ENCODE measurements at regions not wholly inside any gene's neighbourhood (a gene's known extent, or its start where the extent isn't known, plus 50 kb on each side); places are given as distances from the start of the nearest gene placed in this dataset.

DNA sequence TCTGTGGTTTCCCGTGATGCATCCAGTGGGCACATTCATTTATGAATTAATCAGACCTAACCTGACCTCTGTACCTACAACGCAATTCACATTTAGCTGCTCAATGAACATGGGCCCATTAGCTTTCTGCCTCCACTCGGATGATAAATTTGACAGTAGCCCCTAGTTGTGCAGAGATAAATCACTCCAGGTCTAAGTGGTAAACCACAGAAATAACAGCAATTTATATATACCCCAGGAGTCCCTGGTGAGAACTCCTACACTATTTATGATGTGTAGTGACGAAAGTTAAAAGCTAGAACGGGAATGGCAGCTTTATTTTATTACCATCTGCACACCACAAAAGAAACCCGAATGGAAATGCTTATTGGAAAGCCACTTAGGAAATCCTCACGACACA lies 371.5 kb downstream of the HAPSTR1 start:
- no peaks in the 10 kb centered on the region for H3K9me3 Mint-ChIP-seq (ENCODE audit: low read depth)
- no peaks in the 10 kb centered on the region for H3K27me3 Mint-ChIP-seq
- no peaks in the 10 kb centered on the region for H3K4me1 Mint-ChIP-seq
- no peak overlapping the region for H3K27ac Mint-ChIP-seq
- CTCF ChIA-PET = no interaction called here
- no peaks in the 10 kb centered on the region for H3K36me3 Mint-ChIP-seq
- ATAC-seq = no peak
- H3K4me3 Mint-ChIP-seq = no peak overlapping the region
- DNase-seq = no peak

DNA sequence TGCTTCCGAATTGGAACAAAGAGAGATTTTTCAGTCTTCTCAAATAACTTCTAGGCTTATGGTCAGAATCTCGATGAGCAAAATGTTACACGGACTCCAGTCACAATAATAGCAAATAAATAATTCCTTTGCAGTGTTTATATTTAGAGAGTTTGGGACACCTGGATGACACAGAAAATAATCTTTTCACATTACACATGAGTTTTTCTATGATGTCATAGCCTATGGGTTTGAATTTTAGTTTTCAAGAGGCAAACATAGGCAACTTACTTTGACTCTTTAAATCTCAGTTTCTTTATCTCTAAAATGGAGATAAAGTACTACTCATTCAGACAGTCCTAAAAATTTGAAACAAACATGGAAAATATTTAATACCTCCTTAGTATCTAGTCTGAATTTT lies 372.0 kb downstream of the HAPSTR1 start:
- DNase-seq (no peak), ATAC-seq (no peak)
- no peaks in the 10 kb centered on the region for H3K27me3 Mint-ChIP-seq
- H3K36me3 Mint-ChIP-seq = no peaks in the 10 kb centered on the region
- no peak overlapping the region for H3K4me3 Mint-ChIP-seq
- no peak overlapping the region for H3K27ac Mint-ChIP-seq
- H3K9me3 Mint-ChIP-seq (ENCODE audit: low read depth) = no peaks in the 10 kb centered on the region
- CTCF ChIA-PET = no interaction called here
- H3K4me1 Mint-ChIP-seq = no peaks in the 10 kb centered on the region

DNA sequence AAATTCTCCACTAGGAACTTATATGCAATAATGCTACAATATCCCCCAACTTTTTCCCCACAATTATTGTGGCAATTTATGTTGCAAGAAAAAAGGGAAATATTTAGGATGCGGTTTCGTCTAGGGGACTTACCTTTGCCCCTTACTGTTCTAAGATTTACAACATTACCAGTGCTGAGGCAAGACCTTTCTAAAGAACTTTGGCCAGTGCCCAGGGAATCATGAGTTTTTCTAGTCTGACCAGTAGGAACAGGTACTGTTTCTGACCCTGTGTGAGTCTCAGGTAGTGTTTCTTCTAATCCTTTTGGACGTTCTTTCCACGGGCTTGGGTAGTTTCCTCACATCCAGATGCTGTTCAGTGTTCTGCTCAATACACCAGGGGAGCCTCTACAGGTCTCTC lies 373.7 kb downstream of the HAPSTR1 start:
- H3K36me3 Mint-ChIP-seq = no peaks in the 10 kb centered on the region
- ATAC-seq (no peak), DNase-seq (no peak)
- no peaks in the 10 kb centered on the region for H3K4me1 Mint-ChIP-seq
- H3K4me3 Mint-ChIP-seq = no peak overlapping the region
- H3K9me3 Mint-ChIP-seq (ENCODE audit: low read depth) = no peaks in the 10 kb centered on the region
- CTCF ChIA-PET = no interaction called here
- H3K27me3 Mint-ChIP-seq = no peaks in the 10 kb centered on the region
- H3K27ac Mint-ChIP-seq = no peak overlapping the region

DNA sequence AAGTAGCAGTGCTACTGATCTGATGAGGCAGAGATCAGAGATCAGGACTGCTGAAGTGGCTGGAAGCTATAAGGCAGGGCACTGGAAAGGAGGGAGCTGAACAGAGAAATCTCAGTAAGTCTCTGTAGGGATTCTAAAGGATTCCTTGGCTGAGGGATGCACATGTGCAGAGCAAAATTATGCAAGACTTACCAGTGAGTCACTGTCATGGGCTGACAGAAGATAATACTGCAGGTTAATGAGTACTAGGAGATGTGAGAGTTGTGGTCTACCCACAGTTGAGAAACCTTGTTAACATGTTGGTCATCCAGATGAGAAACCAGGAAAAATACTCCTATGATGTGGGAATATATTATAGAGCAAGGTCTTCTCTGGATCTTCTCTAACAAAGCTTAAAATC lies 378.1 kb downstream of the HAPSTR1 start:
- Mint-ChIP-seq H3K27ac (no peak overlapping the region), H3K4me3 (no peak overlapping the region), H3K4me1 (no peaks in the 10 kb centered on the region), H3K36me3 (no peaks in the 10 kb centered on the region), H3K27me3 (no peaks in the 10 kb centered on the region), H3K9me3 (ENCODE audit: low read depth) (no peaks in the 10 kb centered on the region)
- ATAC-seq (no peak), DNase-seq (no peak)
- CTCF ChIA-PET = no interaction called here

DNA sequence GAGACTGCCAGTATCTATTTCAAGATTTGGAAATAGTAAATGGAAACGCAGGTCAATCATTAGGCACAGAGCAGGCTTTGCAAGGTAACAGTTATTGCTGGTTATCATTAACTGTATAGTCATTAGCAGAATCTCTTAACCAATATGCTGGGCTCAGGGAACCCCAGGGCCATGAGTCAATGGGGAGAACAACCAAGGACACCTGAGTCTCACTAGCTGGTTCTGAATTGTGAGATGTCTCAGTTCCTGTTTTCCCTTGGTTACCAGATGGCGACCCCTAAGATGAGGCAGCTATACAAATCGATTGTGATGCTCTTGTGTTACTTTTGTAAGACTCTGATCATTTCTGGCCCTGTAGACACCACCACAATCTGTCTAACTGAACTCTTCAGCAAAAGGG lies 385.3 kb downstream of the HAPSTR1 start:
- no peak for ATAC-seq
- no peaks in the 10 kb centered on the region for H3K9me3 Mint-ChIP-seq (ENCODE audit: low read depth)
- H3K36me3 Mint-ChIP-seq = no peaks in the 10 kb centered on the region
- no peaks in the 10 kb centered on the region for H3K27me3 Mint-ChIP-seq
- no peak overlapping the region for H3K4me3 Mint-ChIP-seq
- no peak for DNase-seq
- CTCF ChIA-PET = no interaction called here
- H3K4me1 Mint-ChIP-seq = no peaks in the 10 kb centered on the region
- no peak overlapping the region for H3K27ac Mint-ChIP-seq

DNA sequence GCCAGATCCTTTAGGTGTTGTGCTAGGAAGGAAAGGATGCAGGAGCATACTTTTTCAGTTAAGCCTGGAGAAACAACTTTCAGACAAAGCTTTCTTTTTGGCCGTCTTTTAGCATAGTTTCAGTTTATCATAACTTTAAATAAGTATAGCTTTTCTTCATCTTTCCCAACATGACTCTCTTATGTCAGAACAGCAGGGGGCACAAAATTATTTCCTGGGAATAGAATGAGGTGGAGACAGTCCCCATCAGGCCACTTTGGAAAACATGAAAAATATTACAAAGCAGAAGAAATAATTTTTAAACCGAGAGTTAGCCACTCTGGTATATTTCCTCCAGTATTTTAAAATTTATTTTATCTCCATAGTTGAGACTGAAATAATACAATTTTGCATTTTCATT lies 387.6 kb downstream of the HAPSTR1 start:
- Mint-ChIP-seq H3K9me3 (ENCODE audit: low read depth) (no peaks in the 10 kb centered on the region), H3K27ac (no peak overlapping the region), H3K4me3 (no peak overlapping the region), H3K36me3 (no peaks in the 10 kb centered on the region), H3K4me1 (no peaks in the 10 kb centered on the region), H3K27me3 (no peaks in the 10 kb centered on the region)
- no peak for DNase-seq
- CTCF ChIA-PET = no interaction called here
- ATAC-seq = no peak

DNA sequence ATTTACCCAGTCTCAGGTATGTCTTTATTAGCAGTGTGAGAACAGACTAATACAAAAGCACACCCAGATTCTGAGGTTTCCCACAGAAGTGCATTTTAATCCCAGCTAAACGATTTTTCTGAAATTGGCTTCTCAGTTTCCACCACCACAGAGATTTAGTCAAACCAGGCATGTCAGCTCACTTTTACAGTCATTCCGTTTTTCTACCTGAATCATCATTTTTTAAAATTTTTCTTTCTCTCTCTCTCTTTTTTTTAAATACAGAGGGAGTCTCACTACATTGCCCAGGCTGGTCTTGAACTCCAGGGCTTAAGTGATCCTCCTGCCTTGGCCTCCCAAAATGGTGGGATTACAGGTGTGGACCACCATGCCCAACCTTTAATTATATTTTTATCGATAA lies 389.1 kb downstream of the HAPSTR1 start:
- no peak for ATAC-seq
- no peaks in the 10 kb centered on the region for H3K27me3 Mint-ChIP-seq
- no peaks in the 10 kb centered on the region for H3K36me3 Mint-ChIP-seq
- no peak overlapping the region for H3K4me3 Mint-ChIP-seq
- no peak for DNase-seq
- no peaks in the 10 kb centered on the region for H3K9me3 Mint-ChIP-seq (ENCODE audit: low read depth)
- H3K4me1 Mint-ChIP-seq = no peaks in the 10 kb centered on the region
- H3K27ac Mint-ChIP-seq = no peak overlapping the region
- CTCF ChIA-PET = no interaction called here

DNA sequence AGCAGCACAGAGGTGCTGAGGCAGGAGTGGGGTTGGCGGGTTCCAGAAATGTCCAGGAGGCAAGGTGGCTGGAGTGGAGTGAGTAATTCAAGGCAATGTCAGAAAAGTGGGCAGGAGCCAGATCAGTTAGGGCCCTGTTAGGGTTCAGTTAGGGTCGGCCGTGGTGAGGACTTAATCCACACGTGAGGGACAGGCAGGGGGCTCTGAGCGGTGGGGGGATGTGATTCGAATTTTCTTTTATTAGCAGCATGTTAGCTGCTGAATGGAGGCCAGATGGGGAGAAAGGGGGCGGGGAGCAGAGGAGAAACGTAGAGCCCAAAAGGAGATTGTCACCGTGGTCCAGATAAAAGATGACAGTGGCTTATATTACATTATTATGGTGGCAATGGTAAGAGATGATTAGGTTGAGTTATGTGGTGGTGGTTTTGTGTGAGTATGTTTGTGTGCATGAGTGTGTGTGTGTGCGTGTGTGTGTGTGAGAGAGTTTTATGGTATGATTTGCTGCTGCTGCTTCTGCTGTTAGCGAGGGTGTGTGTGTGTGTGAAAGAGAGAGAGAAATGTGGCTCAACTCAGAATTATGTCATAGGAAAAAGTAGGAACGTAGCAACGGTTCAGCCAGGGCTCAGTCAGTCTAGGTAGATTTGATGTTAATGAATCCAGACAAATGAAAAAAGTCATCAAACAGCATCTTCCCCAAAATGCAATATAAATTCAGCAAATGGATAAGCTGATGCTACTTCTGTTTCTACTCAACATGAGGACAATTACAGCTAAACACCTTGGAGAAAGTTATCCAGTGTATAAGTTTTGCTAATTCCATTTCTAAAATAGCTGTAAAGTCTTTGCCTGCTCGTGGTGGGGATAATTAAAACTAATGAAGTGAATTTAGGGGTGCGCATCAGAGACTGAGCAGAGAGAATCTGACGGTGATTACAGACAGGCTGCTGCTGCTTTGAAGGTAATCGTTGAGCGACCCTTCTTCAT lies 390.6 kb downstream of the HAPSTR1 start:
- CTCF ChIA-PET = no interaction called here
- H3K4me1 Mint-ChIP-seq = no peaks in the 10 kb centered on the region
- H3K27me3 Mint-ChIP-seq = no peaks in the 10 kb centered on the region
- H3K9me3 Mint-ChIP-seq (ENCODE audit: low read depth) = no peaks in the 10 kb centered on the region
- DNase-seq (no peak), ATAC-seq (no peak)
- H3K36me3 Mint-ChIP-seq = no peaks in the 10 kb centered on the region
- H3K4me3 Mint-ChIP-seq = no peak overlapping the region
- no peak overlapping the region for H3K27ac Mint-ChIP-seq

DNA sequence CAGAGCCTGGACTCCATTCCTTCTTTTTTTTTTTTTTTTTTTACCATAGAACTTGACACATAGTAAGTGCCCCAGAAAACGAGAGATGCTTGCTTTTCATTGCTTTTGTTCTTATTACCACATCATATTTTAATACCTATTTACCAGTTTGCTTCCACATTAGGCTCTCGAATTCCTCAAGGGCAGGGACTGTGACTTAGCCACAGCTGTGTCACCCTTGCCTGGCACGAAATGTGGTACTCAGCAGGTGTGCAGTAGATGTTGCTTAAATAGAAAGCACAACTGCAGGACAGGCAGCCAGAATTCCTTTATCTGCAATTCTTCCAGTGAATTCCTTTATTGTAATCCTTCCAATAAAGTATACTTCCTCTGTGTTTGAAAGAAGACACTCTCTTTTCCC lies 393.0 kb downstream of the HAPSTR1 start:
- H3K27me3 Mint-ChIP-seq = no peaks in the 10 kb centered on the region
- no peak overlapping the region for H3K27ac Mint-ChIP-seq
- no peak overlapping the region for H3K4me3 Mint-ChIP-seq
- H3K9me3 Mint-ChIP-seq (ENCODE audit: low read depth) = no peaks in the 10 kb centered on the region
- CTCF ChIA-PET = no interaction called here
- DNase-seq = no peak
- no peaks in the 10 kb centered on the region for H3K36me3 Mint-ChIP-seq
- no peaks in the 10 kb centered on the region for H3K4me1 Mint-ChIP-seq
- no peak for ATAC-seq

DNA sequence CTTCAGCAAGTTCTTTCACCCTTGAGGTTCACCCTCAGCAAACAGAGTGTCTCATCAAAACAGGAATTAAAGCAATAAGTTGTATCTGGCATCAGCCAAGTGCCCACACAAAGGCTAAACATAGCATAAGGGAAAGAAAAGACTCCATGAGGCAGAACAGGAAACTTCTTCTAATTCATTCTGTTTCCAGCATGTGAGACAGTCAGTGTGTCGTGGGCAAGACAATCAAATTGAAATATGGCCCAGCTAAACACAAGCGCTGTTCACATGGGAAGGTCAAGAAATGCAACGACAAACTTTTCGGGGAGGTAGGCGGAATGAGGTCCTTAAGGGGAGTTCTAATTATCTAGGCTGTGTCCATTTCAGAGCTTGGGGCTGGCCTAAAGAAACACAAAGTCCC lies 393.4 kb downstream of the HAPSTR1 start:
- Mint-ChIP-seq H3K27ac (no peak overlapping the region), H3K9me3 (ENCODE audit: low read depth) (no peaks in the 10 kb centered on the region), H3K36me3 (no peaks in the 10 kb centered on the region), H3K27me3 (no peaks in the 10 kb centered on the region), H3K4me1 (no peaks in the 10 kb centered on the region), H3K4me3 (no peak overlapping the region)
- DNase-seq (no peak), ATAC-seq (no peak)
- CTCF ChIA-PET = no interaction called here

DNA sequence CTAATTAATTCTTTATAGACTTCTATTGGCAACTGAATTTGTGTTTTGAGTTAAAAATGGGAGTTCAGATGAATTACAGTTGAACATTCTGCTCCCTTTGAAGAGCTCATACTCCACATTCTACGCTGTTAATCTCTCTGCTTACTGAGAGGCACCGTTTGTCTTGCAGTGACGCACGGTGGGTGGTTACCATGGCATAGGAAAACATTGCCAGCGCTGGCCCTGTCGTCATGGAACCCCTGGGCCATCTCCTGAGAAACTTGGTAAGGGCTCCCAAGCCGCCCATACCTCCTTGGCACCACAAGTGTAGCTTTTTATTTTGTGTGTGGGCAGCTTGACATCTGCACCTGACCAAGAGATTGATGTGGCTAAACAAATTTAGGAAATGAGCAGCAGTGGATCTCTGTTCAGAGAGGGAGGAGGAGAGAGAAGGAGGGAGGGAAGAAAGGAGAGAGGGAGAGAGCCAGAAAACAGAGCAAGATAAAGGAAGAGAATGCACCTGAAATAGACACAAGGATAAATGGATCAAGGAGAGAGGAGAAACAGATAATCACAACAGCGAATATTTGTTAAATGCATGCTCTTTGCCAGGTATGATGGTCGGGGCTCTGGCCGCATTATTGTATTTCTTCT lies 398.5 kb downstream of the HAPSTR1 start:
- CTCF ChIA-PET = no interaction called here
- Mint-ChIP-seq H3K36me3 (no peaks in the 10 kb centered on the region), H3K9me3 (ENCODE audit: low read depth) (peaks cover 3% of the 10 kb centered on the region), H3K4me3 (no peak overlapping the region), H3K27me3 (no peaks in the 10 kb centered on the region), H3K4me1 (no peaks in the 10 kb centered on the region), H3K27ac (no peak overlapping the region)
- DNase-seq (no peak), ATAC-seq (no peak)

DNA sequence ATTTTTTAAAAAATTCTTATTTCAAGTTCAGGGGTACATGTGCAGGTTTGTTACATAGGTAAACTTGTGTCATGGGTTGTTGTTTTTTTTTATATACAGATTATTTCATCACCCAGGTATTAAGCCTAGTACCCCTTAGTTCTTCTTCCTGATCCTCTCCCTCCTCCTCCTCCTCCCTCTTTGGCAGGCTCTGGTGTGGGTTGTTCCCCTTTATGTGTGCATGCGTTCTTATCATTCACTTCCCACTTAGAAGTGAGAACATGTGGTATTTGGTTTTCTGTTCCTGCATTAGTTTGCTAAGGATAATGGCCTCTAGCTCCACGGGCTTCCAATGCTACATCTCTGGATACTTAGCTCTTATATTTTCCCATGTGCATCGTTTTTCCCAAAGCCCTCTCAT lies 404.4 kb downstream of the HAPSTR1 start:
- Mint-ChIP-seq H3K36me3 (no peaks in the 10 kb centered on the region), H3K4me3 (no peak overlapping the region), H3K9me3 (ENCODE audit: low read depth) (peaks cover 6% of the 10 kb centered on the region), H3K4me1 (no peaks in the 10 kb centered on the region), H3K27ac (no peak overlapping the region), H3K27me3 (no peaks in the 10 kb centered on the region)
- CTCF ChIA-PET = no interaction called here
- ATAC-seq (no peak), DNase-seq (no peak)

DNA sequence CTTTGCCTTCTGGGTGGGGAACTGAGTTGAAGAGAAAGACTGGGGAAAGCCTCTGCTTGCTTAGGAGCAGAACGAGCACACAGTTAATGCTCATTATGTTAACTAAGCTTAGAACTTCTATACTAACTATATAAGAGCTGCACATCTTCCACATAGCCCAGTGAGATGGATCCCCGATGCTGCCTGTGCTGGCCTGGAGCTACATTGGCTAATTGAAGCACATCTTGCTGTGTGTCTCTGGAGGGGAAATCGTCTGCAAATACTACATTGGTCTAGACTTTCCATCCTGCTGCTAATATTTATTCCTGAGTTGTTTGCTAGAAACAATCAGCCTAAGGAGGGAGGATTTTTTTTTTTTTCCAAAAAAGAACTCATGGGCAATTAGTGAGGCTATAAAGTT lies 406.3 kb downstream of the HAPSTR1 start:
- Mint-ChIP-seq H3K36me3 (no peaks in the 10 kb centered on the region), H3K27ac (no peak overlapping the region), H3K9me3 (ENCODE audit: low read depth) (peaks cover 5% of the 10 kb centered on the region), H3K4me3 (no peak overlapping the region), H3K27me3 (no peaks in the 10 kb centered on the region), H3K4me1 (no peaks in the 10 kb centered on the region)
- CTCF ChIA-PET = no interaction called here
- DNase-seq (no peak), ATAC-seq (no peak)

DNA sequence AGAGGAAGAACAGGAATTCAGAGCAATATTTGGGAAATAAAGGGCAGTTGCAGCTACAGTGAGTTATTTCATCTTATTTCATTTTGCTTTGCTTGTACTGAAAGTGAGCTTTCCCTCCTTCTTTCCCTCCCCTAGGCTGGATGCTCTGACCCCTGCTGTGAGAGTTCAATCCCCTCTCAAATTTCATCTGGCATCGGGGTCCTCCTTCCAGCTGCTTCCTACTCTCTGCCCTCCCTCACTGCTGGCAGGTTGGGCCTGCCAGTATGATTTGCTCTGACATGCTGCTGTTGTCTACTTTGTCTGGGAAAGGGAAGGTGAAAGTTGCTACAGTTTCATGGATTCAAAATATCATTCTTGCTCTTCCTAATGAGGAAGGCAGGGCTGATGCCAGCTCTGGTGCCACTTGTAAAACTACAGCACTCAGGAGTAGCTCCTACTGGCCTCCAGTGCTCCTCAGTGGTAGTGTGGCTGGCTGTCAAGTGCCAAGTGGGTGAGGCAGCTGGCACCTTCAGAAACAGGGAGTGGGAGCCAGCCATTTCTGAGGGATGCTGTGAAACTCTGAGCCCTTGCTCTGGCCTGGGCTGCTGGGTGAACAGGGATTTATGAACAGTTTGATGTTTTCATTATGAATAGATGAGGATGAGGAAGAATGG lies 408.6 kb downstream of the HAPSTR1 start:
- no peaks in the 10 kb centered on the region for H3K4me1 Mint-ChIP-seq
- H3K36me3 Mint-ChIP-seq = no peaks in the 10 kb centered on the region
- peaks cover 5% of the 10 kb centered on the region for H3K9me3 Mint-ChIP-seq (ENCODE audit: low read depth)
- CTCF ChIA-PET = no interaction called here
- no peak for DNase-seq
- no peak overlapping the region for H3K4me3 Mint-ChIP-seq
- no peak for ATAC-seq
- no peak overlapping the region for H3K27ac Mint-ChIP-seq
- no peaks in the 10 kb centered on the region for H3K27me3 Mint-ChIP-seq

All from activated CD8-positive, alpha-beta memory T cell treated with anti-CD3 and anti-CD28 coated beads, Interleukin-2, amount 10 ng/mL, durations not matched to agents 7 days and 5 days (primary cell).